GM21447 (cell line): ENCODE measurements at regions not wholly inside any gene's neighbourhood (a gene's known extent, or its start where the extent isn't known, plus 50 kb on each side); places are given as distances from the start of the nearest gene placed in this dataset.
"Not testable (repeated sequence)": the region's sequence is repeated elsewhere in the genome, so short reads cannot be mapped to it uniquely, and the experiment has no call there.

Experiments used
- ATAC-seq: cut with Tn5 transposase; IDR thresholded peaks from one replicate; pipeline ENCODE4 v1.9.1; 2021; ENCODE audit not compliant: unreplicated experiment

DNA sequence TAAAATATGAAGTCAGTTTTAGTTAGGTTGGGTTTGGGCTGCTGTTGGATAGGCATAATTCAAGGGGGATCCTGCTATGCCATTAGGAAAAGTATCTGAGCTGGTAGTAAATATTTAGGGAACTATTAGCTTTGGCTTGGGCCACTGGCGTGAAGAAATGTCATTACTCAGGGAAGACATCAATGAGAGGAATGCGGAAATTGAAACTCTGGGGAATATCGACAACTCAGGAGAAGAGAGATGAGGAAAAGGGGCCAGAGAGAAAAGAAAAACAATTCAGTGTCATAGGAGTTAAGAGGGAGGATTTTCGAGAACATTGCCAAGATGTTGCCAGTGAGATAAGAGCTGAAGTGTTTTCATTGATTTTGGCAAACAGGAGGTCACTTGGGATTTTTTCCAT is 149.7 kb upstream of the PARD3B start:
- ATAC-seq = no peak

DNA sequence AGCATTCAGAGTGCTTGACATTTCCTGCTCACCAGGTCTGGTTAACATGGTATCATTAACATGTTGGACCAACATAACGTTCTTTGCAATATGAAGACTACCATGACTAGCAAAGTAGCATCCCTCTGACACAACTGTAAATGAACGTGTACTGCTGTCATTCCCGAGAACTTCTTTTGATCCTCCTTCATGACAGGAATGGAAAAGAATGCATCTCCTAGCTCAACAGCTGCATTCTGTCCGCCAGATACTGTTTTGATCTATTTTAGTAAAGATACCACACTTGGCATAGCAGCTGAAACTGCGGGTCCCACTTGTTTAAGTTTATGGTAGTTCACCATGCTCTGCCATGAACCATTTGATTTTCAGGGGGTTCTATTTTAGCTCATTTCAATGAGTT is 144.2 kb upstream of the PARD3B start:
- no peak for ATAC-seq

DNA sequence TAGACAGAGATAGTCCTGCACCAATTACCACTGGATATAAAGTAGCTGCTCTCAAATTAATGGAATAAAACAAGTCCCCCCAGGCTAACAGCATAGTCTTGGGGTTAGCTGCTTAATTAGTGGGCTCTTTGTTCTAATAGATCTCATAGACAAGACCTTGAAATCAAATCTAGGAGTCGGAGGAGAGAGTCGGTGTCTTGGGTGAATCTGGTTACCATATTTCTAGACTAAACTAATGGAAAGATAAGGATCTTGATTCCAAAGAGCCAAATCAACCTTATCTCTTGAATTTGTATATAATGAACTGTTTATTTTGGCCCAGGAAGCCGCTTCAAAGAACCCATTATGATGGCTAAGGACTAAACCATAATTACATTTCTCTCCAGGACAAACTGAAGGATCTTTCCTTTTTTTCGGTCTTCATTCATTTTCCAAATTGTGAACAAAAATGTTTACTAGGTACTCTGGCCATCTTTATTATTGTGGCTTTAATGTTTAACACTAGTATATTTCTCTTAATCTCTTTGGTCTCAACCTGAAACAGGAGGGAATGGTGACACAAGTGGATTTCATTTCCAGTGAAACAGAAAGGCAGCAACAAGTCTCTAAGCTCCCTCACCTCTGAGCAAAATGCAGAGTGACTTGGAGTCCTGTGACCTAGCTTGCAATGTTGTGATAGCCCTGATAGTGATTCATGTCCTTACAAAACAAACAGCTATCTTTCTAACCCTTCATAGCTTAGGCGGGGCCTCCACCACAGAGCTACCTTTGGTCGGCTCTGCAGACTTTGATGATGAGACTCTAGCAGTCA is 137.9 kb upstream of the PARD3B start:
- ATAC-seq = no peak

DNA sequence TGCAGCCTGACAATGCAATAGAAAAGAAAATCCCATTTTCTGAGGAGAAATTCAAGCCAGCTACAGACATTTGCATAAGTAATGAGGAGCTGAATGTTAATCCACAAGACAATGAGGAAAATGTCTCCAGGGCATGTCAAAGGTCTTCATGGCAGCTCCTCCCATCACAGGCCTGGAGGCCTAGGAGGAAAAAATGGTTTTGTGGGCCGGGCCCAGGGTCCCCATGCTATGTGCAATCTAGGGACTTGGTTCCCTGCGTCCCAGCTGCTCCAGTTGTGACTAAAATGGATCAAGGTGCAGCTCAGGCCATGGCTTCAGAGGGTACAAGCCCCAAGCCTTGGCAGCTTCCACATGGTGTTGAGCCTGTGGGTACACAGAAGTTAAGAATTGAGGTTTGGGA is 132.5 kb upstream of the PARD3B start:
- ATAC-seq = not testable (repeated sequence)

DNA sequence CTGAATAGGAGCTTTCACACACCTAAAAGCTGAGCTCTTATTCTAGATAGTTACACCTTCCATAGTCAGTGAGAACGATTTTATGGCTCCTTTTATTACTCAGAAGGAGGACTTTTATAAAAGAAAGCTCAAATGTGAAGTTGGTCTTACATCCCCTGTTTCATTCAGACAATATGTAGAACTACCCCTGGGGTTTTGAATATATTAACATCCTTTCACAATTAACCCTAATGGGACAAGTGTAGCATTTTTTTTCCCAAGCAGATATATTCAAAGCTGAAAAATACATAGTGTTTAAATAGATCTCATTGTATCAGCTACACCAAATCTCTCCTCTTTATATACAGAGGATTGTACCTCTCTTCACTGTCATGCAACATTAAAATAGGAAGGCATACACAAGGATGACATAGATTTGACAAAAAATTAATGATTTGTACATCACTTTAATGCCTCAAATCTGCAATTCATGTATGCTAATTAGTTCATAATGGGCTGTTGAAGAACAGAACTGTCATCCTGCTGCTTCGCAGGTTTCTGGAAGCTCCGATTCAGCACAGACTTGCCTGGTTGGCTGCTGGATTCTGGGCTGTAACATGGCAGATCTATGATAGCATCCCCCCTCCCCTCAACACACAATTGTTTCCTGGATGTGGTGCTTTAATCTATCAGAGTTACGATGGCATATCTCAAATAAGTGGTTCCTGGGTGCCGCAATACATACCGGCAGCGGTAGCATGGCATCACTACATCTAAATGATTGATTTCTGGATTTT is 129.7 kb upstream of the PARD3B start:
- ATAC-seq = no peak

DNA sequence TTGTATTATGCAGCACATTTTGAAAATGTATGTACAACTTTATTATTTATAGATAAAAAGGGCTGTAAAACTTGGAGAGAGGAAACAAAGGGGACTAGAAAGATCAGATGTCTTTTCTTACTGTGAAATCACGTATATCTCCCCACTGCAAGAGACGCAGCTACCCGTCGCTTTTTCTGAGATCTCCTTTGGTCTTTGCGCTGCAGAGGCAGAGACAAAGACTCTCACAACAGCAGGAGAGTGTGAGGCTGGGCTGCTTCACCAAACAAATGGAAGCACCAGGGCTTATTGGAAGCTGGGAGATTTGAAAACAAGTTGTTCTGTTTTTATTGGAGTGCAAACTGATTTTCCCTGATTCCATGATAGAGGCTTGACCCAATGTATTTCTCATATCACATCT is 129.0 kb upstream of the PARD3B start:
- no peak for ATAC-seq

DNA sequence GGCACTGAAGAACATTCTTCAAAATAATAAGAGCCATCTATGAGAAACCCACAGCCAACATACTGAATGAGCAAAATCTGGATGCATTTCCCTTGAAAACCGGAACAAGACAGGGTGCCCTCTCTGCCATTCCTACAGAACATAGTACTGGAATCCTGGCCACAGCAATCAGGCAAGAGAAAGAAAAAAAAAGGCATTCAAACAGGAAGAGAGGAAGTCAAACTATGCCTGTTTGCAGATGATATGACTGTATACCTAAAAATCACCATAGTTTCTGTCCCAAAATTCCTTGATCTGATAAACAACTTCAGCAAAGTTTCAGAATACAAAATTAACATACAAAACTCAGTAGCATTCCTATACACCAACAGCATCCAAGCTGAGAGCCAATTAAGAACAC is 119.5 kb upstream of the PARD3B start:
- ATAC-seq = no peak

DNA sequence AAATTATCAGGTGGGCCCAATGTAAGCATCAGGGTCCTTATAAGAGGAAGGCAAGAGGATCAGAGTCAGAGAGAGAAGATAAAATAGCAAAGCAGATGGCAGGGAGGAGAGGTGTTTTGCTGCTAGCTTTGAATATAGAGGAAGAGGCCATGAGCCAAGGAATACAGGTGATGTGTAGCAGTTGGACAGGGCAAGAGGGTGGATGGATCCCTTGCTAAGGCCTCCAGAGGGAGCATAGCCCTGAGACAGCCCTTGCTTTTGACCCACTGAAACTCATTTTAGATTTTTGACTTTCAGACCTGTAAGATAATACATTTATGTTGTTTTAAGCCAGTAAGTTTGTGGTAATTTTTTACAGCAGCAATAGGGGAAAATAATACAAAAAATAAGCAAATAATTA is 116.6 kb upstream of the PARD3B start:
- no peak for ATAC-seq

DNA sequence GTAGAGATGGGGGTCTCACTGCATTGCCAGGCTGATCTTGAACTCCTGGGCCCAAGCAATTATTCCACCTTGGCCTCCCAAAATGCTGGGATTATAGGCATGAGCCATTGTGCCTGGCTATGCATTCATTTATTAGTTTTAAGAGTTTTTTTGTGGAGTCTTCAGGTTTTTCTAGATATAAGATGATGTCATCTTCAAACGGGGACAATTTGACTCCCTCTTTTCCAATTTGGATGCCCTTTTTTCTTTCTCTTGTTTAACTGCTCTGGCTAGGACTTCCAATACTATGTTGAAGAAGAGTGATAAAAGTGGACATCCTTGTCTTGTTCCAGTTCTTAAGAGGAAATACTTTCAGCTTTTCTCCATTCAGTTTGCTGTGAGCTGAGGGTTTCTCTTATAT is 113.7 kb upstream of the PARD3B start:
- no peak for ATAC-seq

DNA sequence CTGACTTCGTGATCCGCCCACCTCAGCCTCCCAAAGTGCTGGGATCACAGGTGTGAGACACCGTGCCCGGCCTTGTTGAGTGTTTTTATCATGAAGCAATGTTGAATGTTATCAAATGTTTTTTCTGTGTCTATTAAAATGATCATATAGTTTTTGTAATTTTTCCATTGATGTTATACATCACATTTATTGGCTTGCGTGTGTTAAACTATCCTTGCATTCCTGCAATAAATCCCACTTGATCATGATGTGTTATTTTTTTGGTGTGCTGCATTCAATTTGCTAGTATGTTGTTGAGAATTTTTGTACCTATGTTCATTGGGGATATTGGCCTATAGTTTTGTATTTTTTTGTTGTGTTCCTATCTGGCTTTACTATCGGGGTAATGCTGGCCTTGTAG is 113.1 kb upstream of the PARD3B start:
- ATAC-seq = no peak

DNA sequence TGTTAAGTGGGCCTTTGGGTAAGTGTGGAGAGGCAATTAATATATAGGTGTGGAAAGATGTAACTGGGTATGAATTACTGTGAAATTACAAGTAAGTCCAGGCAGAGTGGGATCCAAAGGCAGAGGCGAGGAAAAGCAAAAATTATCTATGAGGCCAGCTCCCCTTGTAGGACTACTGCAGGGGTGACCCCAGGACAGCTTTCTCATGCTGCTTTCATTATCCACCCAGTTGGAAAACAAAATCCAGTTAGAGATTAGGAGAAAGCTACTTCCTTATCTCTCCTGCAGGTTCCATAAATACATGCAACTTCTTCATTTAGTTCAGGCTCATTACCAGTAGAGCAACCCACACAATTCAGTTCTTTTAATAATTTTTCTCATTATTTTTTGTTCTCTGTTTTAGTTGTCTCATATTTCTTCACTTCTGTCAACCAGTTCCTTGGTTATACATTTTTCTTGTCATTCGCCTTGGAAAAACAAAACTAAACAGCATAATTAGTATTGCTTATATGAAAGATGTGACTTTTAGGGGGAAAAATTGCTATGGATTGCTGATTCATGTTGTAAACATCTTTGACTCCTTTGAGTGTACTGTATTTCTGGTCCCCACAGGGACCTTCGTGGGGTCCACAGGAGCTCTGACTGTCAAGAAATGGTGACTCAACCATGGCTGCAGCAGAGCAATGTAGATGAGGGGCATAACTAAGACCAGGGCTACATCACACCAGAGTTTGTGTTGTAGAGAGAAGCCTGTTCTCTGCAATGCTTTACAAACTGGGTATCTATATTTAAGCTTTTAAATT is 110.4 kb upstream of the PARD3B start:
- ATAC-seq = no peak

DNA sequence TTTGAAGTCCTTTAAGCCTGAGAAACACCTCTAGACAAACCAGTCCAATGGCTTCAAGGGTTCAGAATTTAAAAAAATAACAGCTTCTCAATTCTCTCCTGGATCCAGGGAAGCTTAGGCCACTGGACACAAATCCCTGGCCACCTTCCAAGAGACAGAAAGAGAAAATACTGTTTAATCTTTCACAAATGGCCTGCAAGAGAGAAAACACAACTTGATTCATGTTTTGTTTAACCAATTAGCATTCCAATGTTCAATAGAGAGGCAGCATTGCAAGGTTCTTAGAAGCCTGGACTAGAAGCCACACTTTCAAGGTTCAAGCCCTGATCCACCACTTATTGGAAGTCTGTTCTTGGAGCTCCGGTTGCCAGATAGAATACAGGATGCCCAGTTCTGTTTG is 109.0 kb upstream of the PARD3B start:
- ATAC-seq = no peak

DNA sequence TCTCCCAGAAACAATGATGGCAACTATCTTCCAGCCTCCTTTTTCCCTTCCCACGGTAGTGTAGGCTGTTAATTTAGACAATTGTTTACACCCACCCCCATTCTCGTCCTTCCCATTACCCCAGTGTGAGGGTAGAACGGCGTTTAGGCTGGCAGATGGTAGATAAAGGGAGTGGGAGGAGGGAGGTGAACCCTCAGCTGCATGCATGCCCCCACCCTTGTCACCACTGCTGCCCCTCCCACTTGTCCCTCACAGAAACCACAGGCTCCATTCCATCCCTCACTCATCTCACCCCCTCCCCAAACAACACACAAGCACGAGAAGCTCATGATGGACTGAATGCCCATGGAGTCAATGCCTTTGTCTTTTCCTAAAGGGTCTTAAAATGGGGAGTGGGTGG is 107.9 kb upstream of the PARD3B start:
- no peak for ATAC-seq

DNA sequence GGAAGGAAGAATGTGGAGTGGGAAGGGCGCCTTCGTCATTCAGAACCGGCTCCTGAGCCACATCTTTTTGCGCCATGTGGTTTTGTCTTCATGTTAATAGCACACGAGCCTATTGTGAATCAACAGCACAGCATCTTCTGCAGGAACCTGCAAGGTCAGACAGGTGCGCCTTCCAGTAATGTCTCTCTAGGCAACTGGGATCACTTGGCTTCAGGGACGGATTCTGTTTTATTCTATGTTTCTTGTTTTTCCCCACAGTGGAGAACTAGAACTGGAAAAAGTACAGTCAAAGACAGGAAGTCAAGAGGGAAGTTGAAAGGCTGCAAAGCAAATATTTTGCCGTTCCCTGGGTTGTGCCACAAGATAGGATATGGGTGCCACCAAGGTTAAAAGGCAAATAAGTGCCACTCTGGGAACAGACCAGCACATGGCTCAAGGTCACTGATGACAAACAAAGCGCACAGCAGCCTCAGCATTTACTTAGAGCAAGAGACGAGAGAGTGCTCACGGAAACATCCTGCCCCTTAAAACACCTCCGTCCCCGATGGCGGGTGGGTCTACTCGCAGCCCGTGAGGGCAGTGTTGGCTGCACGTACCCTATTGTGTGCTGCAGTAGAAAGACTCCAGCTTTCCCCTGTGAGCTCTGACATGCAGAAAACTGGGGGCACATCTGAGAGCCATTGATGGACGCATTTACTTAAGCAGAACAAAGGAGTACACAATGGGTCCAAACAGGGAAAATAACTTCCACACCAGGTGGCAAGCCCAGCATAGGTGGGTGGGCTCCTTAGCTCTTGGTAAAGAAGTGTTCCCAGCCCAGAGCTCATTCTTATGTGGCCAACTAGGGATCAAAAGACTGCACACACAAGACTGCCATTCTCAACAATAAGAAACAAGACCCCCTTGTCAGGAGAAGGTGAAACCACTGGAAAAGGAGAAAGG is 107.2 kb upstream of the PARD3B start:
- no peak for ATAC-seq

DNA sequence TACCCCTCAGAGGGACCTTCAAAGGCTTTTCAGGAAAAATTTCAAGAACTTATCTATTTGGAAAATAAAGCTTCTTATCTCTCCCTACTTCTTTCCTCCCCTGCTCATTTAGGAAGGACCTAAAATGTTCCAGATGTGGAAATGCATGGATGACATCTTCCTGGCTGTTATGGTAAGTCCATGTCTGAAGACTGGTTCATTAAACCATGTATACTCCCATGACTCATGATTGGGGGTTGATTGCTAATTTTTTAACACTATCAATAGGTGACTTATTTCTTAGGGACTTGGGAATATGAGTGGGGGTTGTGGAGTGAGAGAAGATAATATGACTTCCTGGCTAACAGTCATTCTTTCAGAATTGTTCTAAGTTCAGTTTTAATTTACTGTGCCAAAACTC is 104.0 kb upstream of the PARD3B start:
- no peak for ATAC-seq

DNA sequence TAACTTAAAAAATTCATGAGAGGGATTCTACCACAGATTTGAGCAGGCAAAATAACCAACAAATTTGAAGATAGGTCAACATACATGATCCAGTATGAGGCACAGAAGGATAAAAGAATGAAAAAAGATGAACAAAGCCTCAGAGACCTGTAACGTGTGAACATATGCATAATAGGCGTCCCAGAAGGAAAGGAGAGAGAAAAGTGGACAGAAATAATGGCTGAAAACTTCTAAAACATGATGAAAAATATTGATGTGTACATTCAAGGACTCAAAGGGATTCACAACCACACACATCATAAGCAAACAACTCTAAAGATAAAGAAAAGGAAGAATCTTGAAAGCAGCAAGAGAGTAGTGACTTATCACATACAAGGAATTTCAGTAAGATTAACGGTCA is 100.1 kb upstream of the PARD3B start:
- ATAC-seq = no peak

DNA sequence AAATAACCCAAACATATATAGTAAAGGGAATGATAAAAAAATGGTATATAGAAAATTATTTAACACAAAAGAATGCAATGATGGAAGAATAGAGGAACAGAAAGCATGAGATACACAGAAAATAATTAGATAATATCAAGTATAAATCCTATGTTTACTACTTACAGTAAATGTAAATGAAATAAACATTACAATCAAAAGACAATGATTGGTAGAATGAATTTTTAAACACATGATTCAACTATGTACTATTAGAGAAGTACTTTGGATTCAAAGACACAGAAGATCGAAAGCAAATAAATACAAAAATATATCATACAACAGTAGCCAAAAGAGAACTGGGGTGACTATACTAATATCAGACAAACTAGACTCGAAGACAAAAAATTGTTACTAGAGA is 97.6 kb upstream of the PARD3B start:
- ATAC-seq = no peak

DNA sequence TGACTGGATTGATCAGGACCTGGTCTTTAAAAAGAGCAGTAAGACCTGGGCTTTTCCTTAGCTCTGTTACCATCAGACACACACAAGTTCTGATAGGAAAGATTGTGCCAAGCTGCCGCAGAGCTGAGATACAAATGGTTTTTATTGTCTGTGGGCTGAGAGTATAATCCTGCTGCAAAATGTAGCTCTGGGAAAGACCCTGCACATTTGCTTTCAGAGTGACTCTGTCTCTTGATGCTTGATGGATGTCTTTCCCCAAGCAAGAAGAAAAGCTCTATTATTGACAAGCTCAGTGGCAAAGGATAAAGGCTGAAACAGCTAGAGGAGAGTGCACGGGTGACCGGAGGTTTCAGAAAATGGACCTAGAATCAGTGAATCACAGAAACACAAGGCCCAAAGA is 95.3 kb upstream of the PARD3B start:
- no peak for ATAC-seq

DNA sequence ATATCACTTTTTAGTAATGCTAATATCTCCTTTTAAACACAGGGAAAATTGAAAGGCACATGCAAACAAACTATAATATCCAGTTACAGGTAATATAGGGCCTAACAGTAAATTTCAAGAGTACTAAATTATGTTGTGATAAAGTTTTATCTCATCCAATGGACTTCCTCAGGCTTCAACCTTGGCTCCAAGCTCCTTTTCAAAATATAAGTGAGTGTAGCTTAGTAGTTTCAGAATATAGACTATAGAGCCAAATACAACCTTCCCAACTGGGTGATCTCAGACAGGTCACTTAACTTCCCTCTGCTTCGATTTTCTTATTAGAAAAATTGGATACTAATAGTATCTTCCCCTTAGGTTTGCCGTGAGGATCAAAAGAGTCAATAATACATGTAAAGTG is 93.5 kb upstream of the PARD3B start:
- no peak for ATAC-seq

DNA sequence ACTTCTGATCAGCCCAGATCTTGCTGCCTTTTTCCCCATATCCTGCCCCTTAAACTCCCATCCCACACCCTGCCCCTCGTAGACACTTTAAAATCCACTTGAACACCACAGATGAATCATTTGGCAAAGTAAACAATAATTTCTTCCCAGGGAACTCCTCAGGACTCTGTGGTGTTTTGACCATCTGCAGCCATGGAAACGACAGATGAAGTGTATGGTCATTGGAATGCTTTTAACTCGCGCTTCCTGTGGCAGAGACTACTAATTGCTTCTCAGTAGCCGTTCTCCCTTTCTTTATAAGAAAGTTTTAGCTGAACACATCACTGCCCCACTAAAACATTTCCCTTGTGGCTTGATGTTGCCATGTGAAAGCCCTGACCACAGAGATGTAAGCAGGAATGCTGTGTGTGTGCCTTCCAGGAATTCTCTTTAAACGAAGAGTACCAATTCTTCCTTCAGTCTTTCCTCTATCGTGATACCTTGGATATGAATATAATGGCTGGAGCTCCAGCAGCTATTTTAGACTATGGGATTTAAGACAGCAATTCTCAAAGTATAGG is 92.7 kb upstream of the PARD3B start:
- no peak for ATAC-seq
